NCI-H2196 (cell line): ENCODE measurements at regions not wholly inside any gene's neighbourhood (a gene's known extent, or its start where the extent isn't known, plus 50 kb on each side); places are given as distances from the start of the nearest gene placed in this dataset.
"Not testable (repeated sequence)": the region's sequence is repeated elsewhere in the genome, so short reads cannot be mapped to it uniquely, and the experiment has no call there.

Source experiments
- DNase-seq: peaks from one replicate; lab custom pipeline; 2025; ENCODE audit not compliant: unreplicated experiment; lab: John Stamatoyannopoulos, UW

- DNase-seq: not testable (repeated sequence)
These were observed 51.2 kb upstream of the MB21D2 start for GRCh38 chr3:192968901-192969300.

- no peak for DNase-seq
These were observed 63.0 kb upstream of the MB21D2 start for GRCh38 chr3:192980632-192981031.

GRCh38 chr3:192986379-192986778 lies 68.7 kb upstream of the MB21D2 start:
- DNase-seq: no peak

- DNase-seq: no peak
These were observed 73.7 kb upstream of the MB21D2 start for GRCh38 chr3:192991356-192991755.

GRCh38 chr3:192992361-192992760 lies 74.7 kb upstream of the MB21D2 start:
- no peak for DNase-seq

GRCh38 chr3:192993411-192993810 lies 75.8 kb upstream of the MB21D2 start:
- no peak for DNase-seq

GRCh38 chr3:193001113-193001512 lies 83.5 kb upstream of the MB21D2 start:
- DNase-seq: not testable (repeated sequence)

GRCh38 chr3:193003624-193004023 lies 86.0 kb upstream of the MB21D2 start:
- DNase-seq: not testable (repeated sequence)

- no peak for DNase-seq
These were observed 91.0 kb upstream of the MB21D2 start for GRCh38 chr3:193008654-193009053.

- DNase-seq: peak; percentile 69
These were observed 92.5 kb upstream of the MB21D2 start for GRCh38 chr3:193010191-193010590.

GRCh38 chr3:193011958-193012357 lies 94.3 kb upstream of the MB21D2 start:
- no peak for DNase-seq

GRCh38 chr3:193014902-193015301 lies 97.2 kb upstream of the MB21D2 start:
- peak; percentile 94 for DNase-seq

GRCh38 chr3:193016437-193016901 lies 98.8 kb upstream of the MB21D2 start:
- DNase-seq: peak; percentile 97

- no peak for DNase-seq
These were observed 103.9 kb upstream of the MB21D2 start for GRCh38 chr3:193021506-193022010.

GRCh38 chr3:193023218-193023617 lies 105.6 kb upstream of the MB21D2 start:
- DNase-seq: no peak

GRCh38 chr3:193028258-193028657 lies 110.6 kb upstream of the MB21D2 start:
- no peak for DNase-seq

- DNase-seq: peak; percentile 77
These were observed 112.1 kb upstream of the MB21D2 start for GRCh38 chr3:193029800-193030199.

- peak; percentile 73 for DNase-seq
These were observed 112.6 kb upstream of the MB21D2 start for GRCh38 chr3:193030276-193030675.

- no peak for DNase-seq
These were observed 114.3 kb upstream of the MB21D2 start for GRCh38 chr3:193031911-193032310.

- no peak for DNase-seq
These were observed 115.6 kb upstream of the MB21D2 start for GRCh38 chr3:193033226-193033780.

GRCh38 chr3:193037828-193038227 lies 120.2 kb upstream of the MB21D2 start:
- DNase-seq: not testable (repeated sequence)

- DNase-seq: no peak
These were observed 121.4 kb upstream of the MB21D2 start for GRCh38 chr3:193039058-193039457.
